NB4 (cell line): ENCODE measurements at regions not wholly inside any gene's neighbourhood (a gene's known extent, or its start where the extent isn't known, plus 50 kb on each side); places are given as distances from the start of the nearest gene placed in this dataset.

Experiments
- DNase-seq: peaks from one replicate; pipeline ENCODE4 v3.0.0; 2010; ENCODE audit warnings: low read depth
- H3K4me3 ChIP-seq: one replicate; pipeline ENCODE4 v1.5.1; 2011; ENCODE audit warnings: mild to moderate bottlenecking, low read depth, low read length, moderate library complexity
- MYC ChIP-seq: IDR thresholded peaks from 2 replicates; pipeline ENCODE4 v1.6.1; 2011; ENCODE audit warnings: low read depth, low read length
- POLR2A ChIP-seq: IDR thresholded peaks from 2 replicates; pipeline ENCODE4 v1.6.1; 2011; ENCODE audit warnings: mild to moderate bottlenecking; ENCODE audit not compliant: insufficient read length; ENCODE audit errors: extremely low read depth
- TF ChIP-seq, protein P1 (sequence below): IDR thresholded peaks from one replicate; pipeline ENCODE4 v1.5.1; 2012; ENCODE audit warnings: low read depth, low read length
- TF ChIP-seq, protein P2 (sequence below): IDR thresholded peaks from 2 replicates; pipeline ENCODE4 v1.6.1; 2011; ENCODE audit warnings: low read depth, low read length

DNA sequence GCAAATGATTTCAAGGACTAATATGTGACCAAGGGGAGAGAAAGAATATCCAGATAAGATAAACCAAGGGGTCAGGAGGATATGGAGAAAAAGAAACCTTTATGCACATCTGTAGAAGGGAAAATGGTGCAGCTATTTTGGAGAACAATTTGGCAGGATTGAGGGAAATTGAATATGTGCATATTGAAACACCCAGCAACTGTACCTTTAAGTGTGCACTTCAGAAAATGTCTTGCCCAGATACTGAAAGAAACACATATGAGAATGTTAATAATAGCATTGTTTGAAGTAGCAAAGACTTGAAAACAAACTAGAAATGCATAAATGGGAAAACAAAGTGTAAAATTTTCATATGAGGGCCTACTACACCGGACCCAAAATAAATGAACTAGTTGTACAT, 599.6 kb downstream of the PSAT1 start:
- DNase-seq, result no peak
- no peak overlapping the region for H3K4me3 ChIP-seq
- TF ChIP-seq, protein P1, sequence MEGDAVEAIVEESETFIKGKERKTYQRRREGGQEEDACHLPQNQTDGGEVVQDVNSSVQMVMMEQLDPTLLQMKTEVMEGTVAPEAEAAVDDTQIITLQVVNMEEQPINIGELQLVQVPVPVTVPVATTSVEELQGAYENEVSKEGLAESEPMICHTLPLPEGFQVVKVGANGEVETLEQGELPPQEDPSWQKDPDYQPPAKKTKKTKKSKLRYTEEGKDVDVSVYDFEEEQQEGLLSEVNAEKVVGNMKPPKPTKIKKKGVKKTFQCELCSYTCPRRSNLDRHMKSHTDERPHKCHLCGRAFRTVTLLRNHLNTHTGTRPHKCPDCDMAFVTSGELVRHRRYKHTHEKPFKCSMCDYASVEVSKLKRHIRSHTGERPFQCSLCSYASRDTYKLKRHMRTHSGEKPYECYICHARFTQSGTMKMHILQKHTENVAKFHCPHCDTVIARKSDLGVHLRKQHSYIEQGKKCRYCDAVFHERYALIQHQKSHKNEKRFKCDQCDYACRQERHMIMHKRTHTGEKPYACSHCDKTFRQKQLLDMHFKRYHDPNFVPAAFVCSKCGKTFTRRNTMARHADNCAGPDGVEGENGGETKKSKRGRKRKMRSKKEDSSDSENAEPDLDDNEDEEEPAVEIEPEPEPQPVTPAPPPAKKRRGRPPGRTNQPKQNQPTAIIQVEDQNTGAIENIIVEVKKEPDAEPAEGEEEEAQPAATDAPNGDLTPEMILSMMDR, result no peak
- TF ChIP-seq, protein P2, sequence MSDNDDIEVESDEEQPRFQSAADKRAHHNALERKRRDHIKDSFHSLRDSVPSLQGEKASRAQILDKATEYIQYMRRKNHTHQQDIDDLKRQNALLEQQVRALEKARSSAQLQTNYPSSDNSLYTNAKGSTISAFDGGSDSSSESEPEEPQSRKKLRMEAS, result no peak
- no peak for TF ChIP-seq MYC
- no peak for TF ChIP-seq POLR2A

DNA sequence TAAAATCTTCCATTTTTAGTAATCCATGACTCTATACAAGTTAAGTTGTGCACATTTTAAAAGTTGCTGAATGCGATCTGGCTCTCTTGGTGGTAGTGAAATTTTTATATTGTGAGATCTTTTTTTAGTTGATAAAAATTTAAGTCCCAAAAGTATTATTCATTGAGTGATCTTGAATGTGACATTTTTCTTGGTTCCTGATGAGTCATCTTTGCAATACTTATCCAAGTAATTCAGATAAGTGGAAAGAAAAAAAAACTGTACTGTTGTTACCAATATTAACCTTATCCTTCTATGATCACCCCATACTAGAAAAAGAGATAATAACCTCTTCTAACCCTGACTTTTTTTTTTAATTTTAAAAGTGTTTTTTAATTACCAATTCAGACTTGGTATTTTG, 601.3 kb downstream of the PSAT1 start:
- TF ChIP-seq, protein P2, result no peak
- TF ChIP-seq POLR2A, result no peak
- no peak for DNase-seq
- H3K4me3 ChIP-seq, result no peak overlapping the region

DNA sequence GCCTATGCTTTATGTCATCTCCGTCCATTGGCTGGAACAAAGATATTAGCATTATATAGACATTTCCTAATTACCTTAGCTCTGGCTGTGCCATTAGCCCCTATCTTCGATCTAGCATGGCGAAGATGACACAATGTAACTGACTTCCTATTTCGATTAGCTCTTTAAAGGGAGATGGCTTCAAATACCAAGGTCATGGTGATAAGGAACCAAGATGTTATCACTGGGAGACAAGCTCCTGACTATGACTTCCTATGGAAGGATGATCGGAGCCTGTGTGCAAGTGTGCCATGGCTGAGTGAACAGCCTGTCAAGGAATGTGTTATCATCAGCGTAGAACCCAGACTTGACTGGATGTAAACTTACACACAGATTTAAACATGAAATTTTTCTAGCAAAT, 602.1 kb downstream of the PSAT1 start:
- no peak overlapping the region for H3K4me3 ChIP-seq
- TF ChIP-seq, protein P1, result no peak
- TF ChIP-seq, protein P2, result no peak
- no peak for TF ChIP-seq POLR2A
- TF ChIP-seq MYC, result no peak
- DNase-seq, result no peak

DNA sequence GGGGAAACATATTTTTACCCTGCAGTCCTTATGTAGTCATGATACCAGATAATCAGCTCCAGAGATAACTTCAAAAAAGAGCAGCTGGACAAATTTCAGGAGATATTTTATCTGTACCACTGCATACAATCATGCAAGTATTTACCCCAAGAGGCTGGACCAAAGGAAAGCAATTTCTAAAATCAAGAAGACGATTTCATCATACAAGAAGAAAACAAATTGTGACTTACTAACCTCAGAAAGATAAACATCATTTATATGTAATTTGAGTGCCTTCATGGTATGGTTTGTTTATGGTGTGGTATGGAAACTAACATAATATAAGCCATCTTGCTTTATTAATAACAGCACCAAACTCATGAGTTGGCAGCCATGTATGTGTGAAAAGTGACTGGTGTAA, 603.6 kb downstream of the PSAT1 start:
- no peak for DNase-seq
- no peak for TF ChIP-seq POLR2A
- TF ChIP-seq, protein P1, result no peak
- TF ChIP-seq, protein P2, result no peak

DNA sequence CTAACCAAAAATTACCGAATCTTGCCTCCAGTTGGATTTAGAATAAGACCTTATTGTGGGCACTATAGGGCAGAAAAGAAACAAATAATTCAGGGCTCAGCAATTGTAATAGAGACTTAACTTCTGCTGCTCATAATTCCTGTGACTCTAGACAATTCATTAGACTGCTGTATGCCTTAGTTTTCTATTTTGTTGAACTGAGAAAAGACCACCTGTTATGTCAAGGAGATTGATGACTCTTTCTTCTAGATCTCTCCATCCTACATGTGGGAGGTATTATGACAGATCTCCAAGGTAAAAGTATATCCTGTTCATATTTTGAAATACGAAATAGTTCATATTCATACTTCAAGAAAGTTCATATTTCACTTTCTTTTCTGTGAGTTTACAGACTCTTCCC, 605.1 kb downstream of the PSAT1 start:
- no peak overlapping the region for H3K4me3 ChIP-seq
- no peak for DNase-seq
- TF ChIP-seq POLR2A (no peak), MYC (no peak)
- TF ChIP-seq, protein P2, result no peak
- TF ChIP-seq, protein P1, result no peak

More for the DNA sequence above, 603.6 kb downstream of the PSAT1 start:
- H3K4me3 ChIP-seq, result no peak overlapping the region

DNA sequence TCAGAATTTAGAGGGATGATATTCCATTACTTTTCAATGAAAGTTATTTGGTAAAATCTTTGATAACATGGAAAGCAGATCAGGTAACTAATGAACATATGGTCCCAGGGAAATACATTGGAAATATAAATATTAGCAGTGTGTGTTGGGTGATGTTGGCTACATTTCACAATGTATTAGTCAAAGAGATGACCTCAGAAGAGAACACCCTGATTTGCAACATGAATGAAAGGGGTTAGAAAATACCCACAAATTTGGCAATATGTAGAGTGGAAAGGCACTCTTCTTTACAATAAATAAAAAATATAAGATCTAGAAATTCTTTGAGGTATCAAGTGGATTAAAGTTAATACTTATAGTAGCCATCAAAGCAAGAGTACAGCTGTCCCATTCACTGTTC, 606.7 kb downstream of the PSAT1 start:
- no peak for DNase-seq
- no peak overlapping the region for H3K4me3 ChIP-seq
- TF ChIP-seq, protein P2, result no peak
- TF ChIP-seq MYC (no peak), POLR2A (no peak)
- TF ChIP-seq, protein P1, result no peak
